SK-N-SH (cell line): ENCODE measurements at regions not wholly inside any gene's neighbourhood (a gene's known extent, or its start where the extent isn't known, plus 50 kb on each side); places are given as distances from the start of the nearest gene placed in this dataset.

Source experiments
- CTCF ChIA-PET: fragments of 300-600, 350-600 bp; formaldehyde crosslinking; extraction: SDS; loops from one replicate; lab custom pipeline; 2021; lab: Yijun Ruan, JAX
- POLR2A ChIA-PET: fragments of 350-600 bp; sonication (Branson Sonifier 250); formaldehyde crosslinking; extraction: SDS; loops from one replicate; lab custom pipeline; 2020; ENCODE audit warnings: antibody characterized with exemption, inconsistent platforms; lab: Yijun Ruan, JAX
- DNase-seq: peaks from one replicate; pipeline ENCODE4 v3.0.0; 2012
- H2AFZ ChIP-seq: fragments of 200-600 bp; sonication (generic); 2 replicates; pipeline ENCODE4 v1.8.1; 2016; ENCODE audit warnings: antibody characterized with exemption, mild to moderate bottlenecking, low read depth
- H3F3A ChIP-seq: fragments of 200-600 bp; sonication (generic); replicated peaks from 2 replicates; pipeline ENCODE3; 2016; ENCODE audit warnings: antibody characterized with exemption, mild to moderate bottlenecking; ENCODE audit not compliant: insufficient read depth
- H3K27ac ChIP-seq, 2 experiments: fragments of 200-500 bp in 1 of 2; fragments of 200-600 bp in 1 of 2; sonication (Bioruptor generic) in 1 of 2; sonication (generic), shearing (Covaris generic) in 1 of 2; 2 replicates each; pipeline versions ENCODE4 v1.5.1 to v1.6.1; 2014 to 2016; ENCODE audit warnings: low read depth in 2 of 2, inconsistent platforms in 1 of 2, low read length in 1 of 2, mild to moderate bottlenecking in 1 of 2, mixed read lengths in 1 of 2
- H3K27me3 ChIP-seq: fragments of 200-600 bp; sonication (generic), shearing (Covaris generic); 2 replicates; pipeline ENCODE4 v1.6.1; 2016; ENCODE audit warnings: mixed run types; ENCODE audit not compliant: insufficient read depth
- H3K36me3 ChIP-seq, 2 experiments: fragments of 200-500 bp in 1 of 2; fragments of 200-600 bp in 1 of 2; sonication (Bioruptor generic) in 1 of 2; sonication (generic) in 1 of 2; replicated peaks in 1 of 2; 2 replicates each; pipeline versions ENCODE3 to v1.5.1; 2014 to 2016; ENCODE audit warnings: low read length in 1 of 2, mild to moderate bottlenecking in 1 of 2; ENCODE audit not compliant: insufficient read depth in 2 of 2, control insufficient read depth in 1 of 2
- H3K4me1 ChIP-seq, 2 experiments: fragments of 200-500 bp in 1 of 2; fragments of 200-600 bp in 1 of 2; sonication (Bioruptor generic) in 1 of 2; sonication (generic), shearing (Covaris generic) in 1 of 2; 2 replicates each; pipeline versions ENCODE4 v1.5.1 to v1.6.1; 2014 to 2016; ENCODE audit warnings: low read depth in 1 of 2, low read length in 1 of 2, mixed run types in 1 of 2; ENCODE audit not compliant: insufficient read depth in 2 of 2, control insufficient read depth in 1 of 2
- H3K4me2 ChIP-seq: fragments of 200-600 bp; sonication (generic), shearing (Covaris generic); 2 replicates; pipeline ENCODE4 v1.6.1; 2017; ENCODE audit warnings: mixed run types
- H3K4me3 ChIP-seq, 2 experiments: fragments of 200-500 bp in 1 of 2; fragments of 200-600 bp in 1 of 2; sonication (Bioruptor generic) in 1 of 2; sonication (generic), shearing (Covaris generic) in 1 of 2; 2 replicates each; pipeline versions ENCODE4 v1.5.1 to v1.8.1; 2014 to 2016; ENCODE audit warnings: low read depth in 2 of 2, inconsistent platforms in 1 of 2, low read length in 1 of 2, mild to moderate bottlenecking in 1 of 2, mixed read lengths in 1 of 2, moderate library complexity in 1 of 2
- H3K79me2 ChIP-seq: fragments of 200-600 bp; sonication (generic); 2 replicates; pipeline ENCODE4 v1.8.1; 2017; ENCODE audit warnings: mild to moderate bottlenecking; ENCODE audit not compliant: insufficient read depth
- H3K9ac ChIP-seq: fragments of 200-600 bp; sonication (generic); 2 replicates; pipeline ENCODE4 v1.6.1; 2017; ENCODE audit warnings: mixed run types
- H3K9me2 ChIP-seq: fragments of 200-600 bp; sonication (generic); 2 replicates; pipeline ENCODE4 v1.6.1; 2017; ENCODE audit warnings: mixed run types
- H3K9me3 ChIP-seq: fragments of 200-600 bp; sonication (generic); 2 replicates; pipeline ENCODE4 v1.6.1; 2017; ENCODE audit warnings: mixed run types, mild to moderate bottlenecking, moderate library complexity
- H4K20me1 ChIP-seq: fragments of 200-600 bp; sonication (generic); 2 replicates; pipeline ENCODE4 v1.6.1; 2017; ENCODE audit warnings: mild to moderate bottlenecking, mixed run types; ENCODE audit not compliant: insufficient read depth
- CHD2 ChIP-seq: fragments of 150-350 bp; IDR thresholded peaks from 2 replicates; pipeline ENCODE4 v1.6.1; 2018; ENCODE audit warnings: low read length; ENCODE audit not compliant: partially characterized antibody
- CTCF ChIP-seq: fragments of 200-600 bp; sonication (generic); IDR thresholded peaks from 2 replicates; pipeline ENCODE4 v1.6.1; 2017; ENCODE audit warnings: antibody characterized with exemption, mild to moderate bottlenecking, moderate library complexity
- ELF1 ChIP-seq: IDR thresholded peaks from 2 replicates; pipeline ENCODE4 v1.4.0; 2012
- EZH2phosphoT487 ChIP-seq: fragments of 200-600 bp; sonication (generic); IDR thresholded peaks from 2 replicates; pipeline ENCODE4 v1.6.1; 2017; ENCODE audit warnings: low read depth, mixed run types, mild to moderate bottlenecking, antibody characterized with exemption, moderate library complexity, borderline replicate concordance
- FOSL2 ChIP-seq: IDR thresholded peaks from 2 replicates; pipeline ENCODE4 v1.4.0; 2012; ENCODE audit warnings: low read depth, mild to moderate bottlenecking, moderate library complexity, borderline replicate concordance
- FOXJ3 ChIP-seq: sonication (generic); formaldehyde crosslinking; IDR thresholded peaks from 2 replicates; pipeline ENCODE4 v1.5.1; 2020; ENCODE audit warnings: mild to moderate bottlenecking, missing genetic modification reagents
- FOXM1 ChIP-seq: IDR thresholded peaks from 2 replicates; pipeline ENCODE4 v1.4.0; 2012; ENCODE audit warnings: low read depth, mild to moderate bottlenecking
- GATA2 ChIP-seq: sonication (generic); formaldehyde crosslinking; IDR thresholded peaks from 2 replicates; pipeline ENCODE4 v1.5.0; 2020; ENCODE audit warnings: mild to moderate bottlenecking, missing genetic modification reagents
- JUND ChIP-seq: IDR thresholded peaks from 2 replicates; pipeline ENCODE4 v1.4.0; 2012
- MAX ChIP-seq: IDR thresholded peaks from 2 replicates; pipeline ENCODE4 v1.4.0; 2012; ENCODE audit warnings: low read depth
- NFIC ChIP-seq: IDR thresholded peaks from 2 replicates; pipeline ENCODE4 v1.4.0; 2012; ENCODE audit warnings: borderline replicate concordance
- PBX3 ChIP-seq: IDR thresholded peaks from 2 replicates; pipeline ENCODE4; 2012
- RCOR1 ChIP-seq: fragments of 150-350 bp; IDR thresholded peaks from 2 replicates; pipeline ENCODE4 v1.6.1; 2017; ENCODE audit warnings: antibody characterized with exemption, low read length
- RXRA ChIP-seq: IDR thresholded peaks from 2 replicates; pipeline ENCODE4 v1.4.0; 2012; ENCODE audit warnings: low read depth, mild to moderate bottlenecking, borderline replicate concordance
- SIN3A ChIP-seq: IDR thresholded peaks from 2 replicates; pipeline ENCODE4 v1.6.1; 2012; ENCODE audit warnings: low read depth, mild to moderate bottlenecking, low read length, moderate library complexity, borderline replicate concordance
- SMC3 ChIP-seq: IDR thresholded peaks from 2 replicates; pipeline ENCODE4 v1.6.1; 2012; ENCODE audit warnings: low read depth, low read length, improper control_type of control experiment
- TCF12 ChIP-seq: IDR thresholded peaks from 2 replicates; pipeline ENCODE4 v1.4.0; 2012
- TEAD4 ChIP-seq: IDR thresholded peaks from 2 replicates; pipeline ENCODE4 v1.4.0; 2012; ENCODE audit warnings: mild to moderate bottlenecking, borderline replicate concordance; ENCODE audit not compliant: insufficient read depth
- USF1 ChIP-seq: IDR thresholded peaks from 2 replicates; pipeline ENCODE4 v1.4.0; 2012; ENCODE audit warnings: low read depth, borderline replicate concordance
- ZBTB33 ChIP-seq: IDR thresholded peaks from 2 replicates; pipeline ENCODE4 v1.4.0; 2012; ENCODE audit warnings: low read depth, borderline replicate concordance
- WGBS: methylation state at CpG from one replicate; pipeline ENCODE4 v1.1.6; 2017; ENCODE audit warnings: low lambda C conversion rate; 5-methylcytosine and 5-hydroxymethylcytosine counted together

- TF ChIP-seq CHD2 (no peak), SMC3 (no peak), FOXJ3 (CRISPR knock-in tag) (no peak), NFIC (no peak)
- TF ChIP-seq, all 33 proteins: peak for 0
Observed at GRCh38 chr13:73177916-73178565, 119.2 kb downstream of the KLF5 start (continued).

- Histone ChIP-seq H3K4me1 (no peaks in the 10 kb centered on the region), H3K36me3 (no peaks in the 10 kb centered on the region), H3K4me2 (no peak overlapping the region), H3K27ac (no peak overlapping the region), H3K4me3 (no peak overlapping the region), H3K79me2 (no peaks in the 10 kb centered on the region), H3K9me2 (no peaks in the 10 kb centered on the region), H3F3A (no peaks in the 10 kb centered on the region), H4K20me1 (no peaks in the 10 kb centered on the region), H2AFZ (no peak overlapping the region), H3K9me3 (no peaks in the 10 kb centered on the region), H3K9ac (no peak overlapping the region), H3K27me3 (no peaks in the 10 kb centered on the region)
- TF ChIP-seq ELF1 (no peak), CHD2 (no peak), FOSL2 (no peak), CTCF (no peak), RCOR1 (no peak), GATA2 (CRISPR knock-in tag) (no peak), TCF12 (no peak), USF1 (no peak), MAX (no peak), NFIC (no peak)
- 50% methylated on average over 1 of the region's 1 CpG for WGBS
- no peak for DNase-seq
- CTCF ChIA-PET: interaction anchor here (0.6 to 0.7 kb wide), 2 partner anchors 14 to 21 kb away, joined by 3 read pairs; no protein-coding TSS in a partner anchor
- POLR2A ChIA-PET: no interaction called here
Observed at GRCh38 chr13:73177017-73177416, 118.2 kb downstream of the KLF5 start.

- Histone ChIP-seq H3K4me2 (no peak overlapping the region), H3K27ac (no peak overlapping the region), H3K4me1 (no peaks in the 10 kb centered on the region; a peak in 2 of 4 replicates), H3K9me2 (no peaks in the 10 kb centered on the region), H2AFZ (no peak overlapping the region), H3K79me2 (no peaks in the 10 kb centered on the region), H3K4me3 (no peak overlapping the region), H4K20me1 (no peaks in the 10 kb centered on the region), H3F3A (no peaks in the 10 kb centered on the region), H3K36me3 (no peaks in the 10 kb centered on the region), H3K27me3 (no peaks in the 10 kb centered on the region), H3K9me3 (no peaks in the 10 kb centered on the region), H3K9ac (no peak overlapping the region)
- DNase-seq: no peak
- ChIA-PET POLR2A (no interaction called here), CTCF (interaction anchor here (0.8 kb wide), 1 partner anchor 29 kb away, joined by 3 read pairs; no protein-coding TSS in a partner anchor)
- TF ChIP-seq JUND: no peak
- no peak for TF ChIP-seq MAX
- no peak for TF ChIP-seq EZH2phosphoT487
- TF ChIP-seq SMC3: no peak
- TF ChIP-seq SIN3A: no peak
- TF ChIP-seq NFIC: no peak
- no peak for TF ChIP-seq PBX3
- TF ChIP-seq FOXM1: no peak
- TF ChIP-seq FOSL2: no peak
- TF ChIP-seq ZBTB33: no peak
- TF ChIP-seq TEAD4: no peak
- no peak for TF ChIP-seq RXRA
Observed at GRCh38 chr13:73174521-73175010, 115.8 kb downstream of the KLF5 start.
